ENCODE measurements at regions not wholly inside any gene's neighbourhood (a gene's known extent, or its start where the extent isn't known, plus 50 kb on each side); places are given as distances from the start of the nearest gene placed in this dataset.

- Mint-ChIP-seq H3K27me3 (ENCODE audit: low read depth, unreplicated experiment) (peaks cover 6% of the 10 kb centered on the region), H3K4me3 (ENCODE audit: unreplicated experiment) (no peak overlapping the region), H3K4me1 (ENCODE audit: low read depth, unreplicated experiment) (peaks cover 29% of the 10 kb centered on the region), H3K36me3 (ENCODE audit: low read depth, unreplicated experiment) (no peaks in the 10 kb centered on the region), H3K27ac (ENCODE audit: unreplicated experiment) (peak overlapping the region; percentile 44), H3K9me3 (ENCODE audit: unreplicated experiment) (no peaks in the 10 kb centered on the region)
- Histone ChIP-seq H3K4me3 (ENCODE audit: insufficient read depth, low read depth, low read length) (no peak overlapping the region), H3K36me3 (ENCODE audit: insufficient read depth, low read length) (no peaks in the 10 kb centered on the region), H4K20me1 (ENCODE audit: insufficient read depth, low read length) (no peaks in the 10 kb centered on the region), H3K4me1 (ENCODE audit: insufficient read depth, low read length) (peaks cover 19% of the 10 kb centered on the region), H2AFZ (ENCODE audit: low read depth, low read length) (no peak overlapping the region), H3K79me2 (ENCODE audit: insufficient read depth, low read length) (no peaks in the 10 kb centered on the region), H3K9me3 (ENCODE audit: insufficient read depth, low read depth, low read length) (no peaks in the 10 kb centered on the region), H3K27ac (ENCODE audit: low read depth, low read length) (no peak overlapping the region), H3K9ac (ENCODE audit: low read length) (no peak overlapping the region), H3K4me2 (ENCODE audit: low read length) (no peak overlapping the region), H3K27me3 (ENCODE audit: insufficient read depth, low read length) (no peaks in the 10 kb centered on the region)
- FAIRE-seq (no peak), DNase-seq (ENCODE audit: low read depth) (peak; percentile 84)
- no peak for TF ChIP-seq EZH2 (IDR thresholded peaks at IDR 0.05; ENCODE audit: insufficient read depth, low read length)
- TF ChIP-seq CTCF (IDR thresholded peaks at IDR 0.05; ENCODE audit: insufficient read depth, low read depth, low read length) = peak; percentile 72
These were observed 64.2 kb upstream of the ARL8B start for GRCh38 chr3:5057857-5058324.

- TF ChIP-seq CTCF (IDR thresholded peaks at IDR 0.05; ENCODE audit: insufficient read depth, low read depth, low read length) (no peak), EZH2 (IDR thresholded peaks at IDR 0.05; ENCODE audit: insufficient read depth, low read length) (no peak)
- DNase-seq (ENCODE audit: low read depth) = peak; percentile 94
- H3K36me3 Mint-ChIP-seq (ENCODE audit: low read depth, unreplicated experiment) = no peaks in the 10 kb centered on the region
- H3K27ac Mint-ChIP-seq (ENCODE audit: unreplicated experiment) = peak overlapping the region; percentile 44
- no peaks in the 10 kb centered on the region for H3K36me3 ChIP-seq (ENCODE audit: insufficient read depth, low read length)
- peaks cover 23% of the 10 kb centered on the region for H3K4me1 Mint-ChIP-seq (ENCODE audit: low read depth, unreplicated experiment)
- H3K4me2 ChIP-seq (ENCODE audit: low read length) = no peak overlapping the region
- H2AFZ ChIP-seq (ENCODE audit: low read depth, low read length) = no peak overlapping the region
- no peak overlapping the region for H3K9ac ChIP-seq (ENCODE audit: low read length)
- H4K20me1 ChIP-seq (ENCODE audit: insufficient read depth, low read length) = no peaks in the 10 kb centered on the region
- no peaks in the 10 kb centered on the region for H3K9me3 Mint-ChIP-seq (ENCODE audit: unreplicated experiment)
- peaks cover 8% of the 10 kb centered on the region for H3K27me3 Mint-ChIP-seq (ENCODE audit: low read depth, unreplicated experiment)
- H3K4me3 ChIP-seq (ENCODE audit: insufficient read depth, low read depth, low read length) = no peak overlapping the region
- no peak overlapping the region for H3K4me3 Mint-ChIP-seq (ENCODE audit: unreplicated experiment)
- H3K27me3 ChIP-seq (ENCODE audit: insufficient read depth, low read length) = no peaks in the 10 kb centered on the region
- H3K79me2 ChIP-seq (ENCODE audit: insufficient read depth, low read length) = no peaks in the 10 kb centered on the region
- no peak for FAIRE-seq
- peaks cover 13% of the 10 kb centered on the region for H3K4me1 ChIP-seq (ENCODE audit: insufficient read depth, low read length)
- H3K27ac ChIP-seq (ENCODE audit: low read depth, low read length) = no peak overlapping the region
- no peaks in the 10 kb centered on the region for H3K9me3 ChIP-seq (ENCODE audit: insufficient read depth, low read depth, low read length)
These were observed 63.6 kb upstream of the ARL8B start for GRCh38 chr3:5058471-5058951.

- Mint-ChIP-seq H3K27me3 (ENCODE audit: low read depth, unreplicated experiment) (peaks cover 11% of the 10 kb centered on the region), H3K9me3 (ENCODE audit: unreplicated experiment) (peaks cover 2% of the 10 kb centered on the region), H3K4me3 (ENCODE audit: unreplicated experiment) (no peak overlapping the region), H3K36me3 (ENCODE audit: low read depth, unreplicated experiment) (no peaks in the 10 kb centered on the region), H3K27ac (ENCODE audit: unreplicated experiment) (no peak overlapping the region), H3K4me1 (ENCODE audit: low read depth, unreplicated experiment) (peaks cover 21% of the 10 kb centered on the region)
- H3K4me1 ChIP-seq (ENCODE audit: insufficient read depth, low read length) = peaks cover 9% of the 10 kb centered on the region
- H3K9ac ChIP-seq (ENCODE audit: low read length) = no peak overlapping the region
- no peaks in the 10 kb centered on the region for H3K9me3 ChIP-seq (ENCODE audit: insufficient read depth, low read depth, low read length)
- H3K36me3 ChIP-seq (ENCODE audit: insufficient read depth, low read length) = no peaks in the 10 kb centered on the region
- no peak overlapping the region for H3K4me3 ChIP-seq (ENCODE audit: insufficient read depth, low read depth, low read length)
- FAIRE-seq = no peak
- H3K27ac ChIP-seq (ENCODE audit: low read depth, low read length) = no peak overlapping the region
- H4K20me1 ChIP-seq (ENCODE audit: insufficient read depth, low read length) = no peaks in the 10 kb centered on the region
- no peak for TF ChIP-seq EZH2 (IDR thresholded peaks at IDR 0.05; ENCODE audit: insufficient read depth, low read length)
- no peak for TF ChIP-seq CTCF (IDR thresholded peaks at IDR 0.05; ENCODE audit: insufficient read depth, low read depth, low read length)
- no peak overlapping the region for H3K4me2 ChIP-seq (ENCODE audit: low read length)
- no peak for DNase-seq (ENCODE audit: low read depth)
- H3K27me3 ChIP-seq (ENCODE audit: insufficient read depth, low read length) = no peaks in the 10 kb centered on the region
- H2AFZ ChIP-seq (ENCODE audit: low read depth, low read length) = no peak overlapping the region
- no peaks in the 10 kb centered on the region for H3K79me2 ChIP-seq (ENCODE audit: insufficient read depth, low read length)
These were observed 62.3 kb upstream of the ARL8B start for GRCh38 chr3:5059782-5060181.
